GM12878 (cell line): ENCODE measurements at regions not wholly inside any gene's neighbourhood (a gene's known extent, or its start where the extent isn't known, plus 50 kb on each side); places are given as distances from the start of the nearest gene placed in this dataset.

Experiments
- ATAC-seq: fragments of 200-7000 bp; cut with Tn5 transposase; 3 replicates; pipeline ENCODE4 v1.9.1; 2020; ENCODE audit warnings: mild to moderate bottlenecking, moderate library complexity
- BruUV-seq: library from RNA; stranded (reverse); fragments of 400-500 nt; replicated peaks from 2 replicates; lab custom pipeline; 2021; lab: Mats Ljungman, UMichigan
- CTCF ChIA-PET: fragments of 300-600 bp; sonication (Branson Sonifier 250); formaldehyde crosslinking; extraction: SDS; loops from one replicate; lab custom pipeline; 2021; ENCODE audit warnings: inconsistent platforms; lab: Yijun Ruan, JAX
- POLR2A ChIA-PET: fragments of 350-600 bp; formaldehyde crosslinking; extraction: SDS; loops from one replicate; lab custom pipeline; 2021; ENCODE audit warnings: inconsistent platforms; lab: Charles Lee
- RAD21 ChIA-PET: fragments of 300-600 bp; sonication (Branson Sonifier 250); formaldehyde crosslinking; loops from one replicate; lab custom pipeline; 2023; ENCODE audit warnings: antibody characterized with exemption; ENCODE audit not compliant: unreplicated experiment; lab: Charles Lee
- SMC1A ChIA-PET: fragments of 300-600 bp; sonication (Branson Sonifier 250); formaldehyde crosslinking; loops from one replicate; lab custom pipeline; 2023; ENCODE audit not compliant: unreplicated experiment, uncharacterized antibody; lab: Charles Lee
- DNase-seq: peaks from one replicate; pipeline ENCODE4 v3.0.0-alpha.2; 2011; ENCODE audit warnings: low read depth, low spot score
- FAIRE-seq: peaks from 3 replicates; lab custom pipeline; 2011; peaks lifted over from hg19 to GRCh38; lab: Jason Lieb, UNC
- H2AFZ ChIP-seq: 2 replicates; pipeline ENCODE4 v1.6.0; 2011; ENCODE audit warnings: low read depth, low read length, control low read depth; ENCODE audit not compliant: control insufficient read depth
- H3K27ac ChIP-seq: 2 replicates; pipeline ENCODE4 v1.5.1; 2011; ENCODE audit warnings: control low read depth; ENCODE audit not compliant: control insufficient read depth, insufficient read depth
- H3K27me3 ChIP-seq, 2 experiments: replicated peaks in 1 of 2; 2 replicates each; pipeline versions ENCODE4 v1.6.0 to v1.6.1; 2011; ENCODE audit warnings: low read length in 1 of 2; ENCODE audit not compliant: control insufficient read depth in 2 of 2, insufficient read depth in 2 of 2
- H3K36me3 ChIP-seq, 2 experiments: 2 replicates each; pipeline ENCODE4 v1.5.1; 2011; ENCODE audit warnings: low read length in 1 of 2; ENCODE audit not compliant: control insufficient read depth in 2 of 2, insufficient read depth in 2 of 2
- H3K4me1 ChIP-seq: 2 replicates; pipeline ENCODE4 v1.6.1; 2011; ENCODE audit warnings: mild to moderate bottlenecking, low read length, moderate library complexity, mixed read lengths; ENCODE audit not compliant: control insufficient read depth, insufficient read depth
- H3K4me2 ChIP-seq: 2 replicates; pipeline ENCODE4 v1.6.0; 2011; ENCODE audit warnings: control low read depth; ENCODE audit not compliant: control insufficient read depth, insufficient read depth
- H3K4me3 ChIP-seq: fragments of 200-600 bp; sonication (generic); 2 replicates; pipeline ENCODE4 v1.5.1; 2016
- H3K79me2 ChIP-seq: 2 replicates; pipeline ENCODE4 v1.6.0; 2011; ENCODE audit warnings: low read length; ENCODE audit not compliant: control insufficient read depth, insufficient read depth
- H3K9ac ChIP-seq: 2 replicates; pipeline ENCODE4 v1.8.0; 2011; ENCODE audit warnings: low read length, control low read depth, mixed read lengths; ENCODE audit not compliant: control insufficient read depth, insufficient read depth
- H3K9me3 ChIP-seq: replicated peaks from 3 replicates; pipeline ENCODE4 v1.5.1; 2011; ENCODE audit warnings: mild to moderate bottlenecking, low read length; ENCODE audit not compliant: control insufficient read depth, insufficient read depth
- H4K20me1 ChIP-seq: 2 replicates; pipeline ENCODE4 v1.6.0; 2011; ENCODE audit not compliant: control insufficient read depth, insufficient read depth
- ASH2L ChIP-seq: fragments of 300-600, 200-600 bp; sonication (generic); IDR thresholded peaks from 2 replicates; pipeline ENCODE4 v1.6.1; 2017; ENCODE audit warnings: low read depth, mild to moderate bottlenecking, borderline replicate concordance
- BMI1 ChIP-seq: fragments of 450-650 bp; IDR thresholded peaks from 2 replicates; pipeline ENCODE4 v1.6.1; 2016; ENCODE audit warnings: mild to moderate bottlenecking, moderate library complexity, borderline replicate concordance
- CREM ChIP-seq: IDR thresholded peaks from 2 replicates; pipeline ENCODE4 v1.6.1; 2014; ENCODE audit warnings: antibody characterized with exemption, low read depth
- EED ChIP-seq: sonication (generic); IDR thresholded peaks from 2 replicates; pipeline ENCODE4 v1.6.1; 2016; ENCODE audit warnings: antibody characterized with exemption, low read depth
- EP300 ChIP-seq, 2 experiments: fragments of 150-350 bp in 1 of 2; IDR thresholded peaks; 2 replicates each; pipeline ENCODE4 v1.6.1; 2011 to 2012; ENCODE audit warnings: low read depth in 2 of 2, low read length in 2 of 2, borderline replicate concordance in 1 of 2, improper control_type of control experiment in 1 of 2, inconsistent platforms in 1 of 2; ENCODE audit not compliant: control insufficient read depth in 1 of 2
- FOS ChIP-seq: IDR thresholded peaks from 3 replicates; pipeline ENCODE4 v1.6.1; 2011; ENCODE audit warnings: borderline replicate concordance; ENCODE audit not compliant: insufficient read length; ENCODE audit errors: extremely low read depth
- GATAD2B ChIP-seq: fragments of 450-650 bp; conservative IDR thresholded peaks from 2 replicates; pipeline ENCODE4 v1.6.1; 2017; ENCODE audit warnings: low read depth, mild to moderate bottlenecking, moderate library complexity
- HDAC6 ChIP-seq: fragments of 200-600 bp; sonication (generic); IDR thresholded peaks from one replicate; pipeline ENCODE4 v1.8.0; 2017; ENCODE audit warnings: antibody characterized with exemption; ENCODE audit not compliant: unreplicated experiment
- IKZF1 ChIP-seq: fragments of 450-650 bp; conservative IDR thresholded peaks from 2 replicates; pipeline ENCODE4 v1.6.1; 2017; ENCODE audit warnings: antibody characterized with exemption, mild to moderate bottlenecking
- MAX ChIP-seq: IDR thresholded peaks from 2 replicates; pipeline ENCODE4 v1.6.1; 2012; ENCODE audit warnings: low read depth, low read length, improper control_type of control experiment
- NRF1 ChIP-seq: conservative IDR thresholded peaks from 2 replicates; pipeline ENCODE4 v1.6.1; 2011; ENCODE audit warnings: mild to moderate bottlenecking, low read depth, low read length, improper control_type of control experiment
- RAD21 ChIP-seq: IDR thresholded peaks from 2 replicates; pipeline ENCODE4 v1.6.1; 2011; ENCODE audit warnings: mild to moderate bottlenecking, low read depth, low read length, moderate library complexity; ENCODE audit not compliant: insufficient read depth
- RELB ChIP-seq: fragments of 450-650 bp; IDR thresholded peaks from 2 replicates; pipeline ENCODE4 v1.6.1; 2017; ENCODE audit warnings: low read depth, mild to moderate bottlenecking, moderate library complexity
- SIN3A ChIP-seq: IDR thresholded peaks from 2 replicates; pipeline ENCODE4 v1.6.1; 2012; ENCODE audit warnings: low read depth, low read length, improper control_type of control experiment
- SREBF1 ChIP-seq: IDR thresholded peaks from 2 replicates; pipeline ENCODE4 v1.6.1; 2012; ENCODE audit warnings: mild to moderate bottlenecking, low read length
- SUPT20H ChIP-seq: IDR thresholded peaks from 2 replicates; pipeline ENCODE4 v1.6.1; 2011; ENCODE audit warnings: low read depth, mild to moderate bottlenecking, low read length, moderate library complexity, borderline replicate concordance; ENCODE audit not compliant: control insufficient read depth
- WGBS: methylation state at CpG from one replicate; pipeline ENCODE4 v1.1.6; 2016; ENCODE audit warnings: low lambda C conversion rate; ENCODE audit not compliant: insufficient replicate concordance, insufficient coverage; ENCODE audit errors: missing lambda C conversion rate; 5-methylcytosine and 5-hydroxymethylcytosine counted together
- in situ Hi-C: fragments of 300-500 bp; cut with MboI; formaldehyde crosslinking; loops from 9 replicates; pipeline ENCODE4 v1.14.3; 2018; ENCODE audit warnings: mixed read lengths
- intact Hi-C: fragments of 100-400 bp; cut with micrococcal nuclease; formaldehyde crosslinking; loops from one replicate; pipeline ENCODE4 v1.14.2; 2022; ENCODE audit not compliant: unreplicated experiment

DNA sequence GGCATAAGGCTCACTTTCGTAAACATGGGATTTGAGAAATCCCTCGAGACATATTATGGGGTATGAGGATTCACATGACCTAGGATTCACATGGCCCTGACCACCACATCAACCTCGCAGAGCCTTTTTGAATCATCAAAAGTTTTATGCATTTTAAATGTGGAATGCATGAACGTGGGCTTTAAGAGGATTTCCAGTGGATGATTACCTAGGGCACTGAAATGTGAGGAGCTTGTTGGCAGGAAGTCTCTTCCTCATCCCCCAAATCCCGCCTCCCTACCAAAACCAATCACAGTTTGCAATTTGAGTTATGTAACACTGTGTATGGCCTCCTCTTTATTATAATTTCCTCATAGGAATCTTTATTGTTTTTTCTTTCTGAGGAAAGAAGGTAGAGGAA lies 659.6 kb upstream of the TBX3 start (continued):
- TF ChIP-seq SIN3A = no peak
- no peak for TF ChIP-seq MAX
- no peak for TF ChIP-seq FOS
- TF ChIP-seq IKZF1 = no peak
- TF ChIP-seq HDAC6 = no peak
- TF ChIP-seq ASH2L = no peak

GRCh38 chr12:115343008-115343407 lies 659.0 kb upstream of the TBX3 start:
- Histone ChIP-seq H3K4me3 (no peak overlapping the region), H4K20me1 (no peaks in the 10 kb centered on the region), H3K4me1 (peaks cover 6% of the 10 kb centered on the region), H3K79me2 (no peaks in the 10 kb centered on the region), H3K9ac (no peak overlapping the region)
- ChIA-PET SMC1A (interaction anchor here (1.5 kb wide), 1 partner anchor 10 kb away, joined by 4 read pairs; no protein-coding TSS in a partner anchor), POLR2A (interaction anchor here (0.6 kb wide), 1 partner anchor 401 kb away, joined by 4 read pairs; no protein-coding TSS in a partner anchor)
- in situ Hi-C loops = no loop called here
- no peak for TF ChIP-seq RELB
- no peak for TF ChIP-seq EED
- no peak for TF ChIP-seq BMI1
- TF ChIP-seq SUPT20H = no peak
- no peak for TF ChIP-seq NRF1
- no peak for TF ChIP-seq RAD21
- no peak for TF ChIP-seq EP300 (IDR thresholded peaks at IDR 0.05; ENCODE audit: borderline replicate concordance in 1 of 2, control insufficient read depth in 1 of 2, low read depth in 2 of 2, low read length in 2 of 2)
- TF ChIP-seq GATAD2B = no peak
- no peak for TF ChIP-seq SREBF1
- no peak for TF ChIP-seq CREM
- TF ChIP-seq, all 136 proteins: peak for 0
- H3K27ac ChIP-seq = no peak overlapping the region
- ChIA-PET CTCF (interaction anchor here (0.9 kb wide), 1 partner anchor 11 kb away, joined by 3 read pairs; no protein-coding TSS in a partner anchor), RAD21 (no interaction called here)
- BruUV-seq = no TSS peak
- no peak overlapping the region for H2AFZ ChIP-seq
- intact Hi-C loops = no loop called here
- no peaks in the 10 kb centered on the region for H3K36me3 ChIP-seq
- no peak overlapping the region for H3K4me2 ChIP-seq
- no peak for ATAC-seq
- FAIRE-seq = no peak
- H3K27me3 ChIP-seq = no peaks in the 10 kb centered on the region
- peaks cover 10% of the 10 kb centered on the region for H3K9me3 ChIP-seq
- no peak for DNase-seq
- WGBS = 15% methylated on average over 2 of the region's 2 CpGs
